Lung (tissue), 11 donors: ENCODE measurements at regions not wholly inside any gene's neighbourhood (a gene's known extent, or its start where the extent isn't known, plus 50 kb on each side); places are given as distances from the start of the nearest gene placed in this dataset.

Experiments used
- ATAC-seq: fragments of 200-7000 bp; cut with Tn5 transposase; one replicate; pipeline ENCODE4 v1.9.1; 2020; ENCODE audit warnings: moderate number of reproducible peaks; ENCODE audit not compliant: insufficient read depth, low FRiP score
- DNase-seq, 3 donors: peaks; one replicate each; pipeline ENCODE4 v3.0.0-alpha.2; 2013 to 2017
- H3K27ac ChIP-seq, 2 donors: one replicate each; pipeline ENCODE4 v1.5.1; 2013; ENCODE audit warnings: mild to moderate bottlenecking in 2 of 2, moderate library complexity in 2 of 2, control low read depth in 1 of 2, inconsistent platforms in 1 of 2, low read depth in 1 of 2, low read length in 1 of 2
- H3K27me3 ChIP-seq, 3 donors: one replicate each; pipeline ENCODE4 v1.5.1; 2013; ENCODE audit warnings: low read length in 2 of 3; ENCODE audit not compliant: control insufficient read depth in 3 of 3, insufficient read depth in 3 of 3
- H3K36me3 ChIP-seq, 4 donors: one replicate each; pipeline ENCODE4 v1.5.1; 2013; ENCODE audit warnings: low read length in 4 of 4, mild to moderate bottlenecking in 1 of 4, moderate library complexity in 1 of 4; ENCODE audit not compliant: control insufficient read depth in 4 of 4, insufficient read depth in 4 of 4
- H3K4me1 ChIP-seq, 5 donors: one replicate each; pipeline ENCODE4 v1.5.1; 2013; ENCODE audit warnings: low read length in 5 of 5, mild to moderate bottlenecking in 2 of 5, moderate library complexity in 1 of 5; ENCODE audit not compliant: control insufficient read depth in 5 of 5, insufficient read depth in 5 of 5
- H3K4me3 ChIP-seq: one replicate; pipeline ENCODE4 v1.5.1; 2013; ENCODE audit warnings: mild to moderate bottlenecking, control low read depth, moderate library complexity
- H3K9ac ChIP-seq, 2 donors: one replicate each; pipeline ENCODE4 v1.5.1; 2013; ENCODE audit warnings: low read length in 2 of 2, control low read depth in 1 of 2; ENCODE audit not compliant: insufficient read depth in 1 of 2
- H3K9me3 ChIP-seq, 4 donors: one replicate each; pipeline ENCODE4 v1.5.1; 2013; ENCODE audit warnings: low read length in 3 of 4, mild to moderate bottlenecking in 1 of 4, moderate library complexity in 1 of 4; ENCODE audit not compliant: control insufficient read depth in 4 of 4, insufficient read depth in 3 of 4
- WGBS, 2 donors: extraction: QIAGEN DNeasy Blood & Tissue Kit; methylation state at CpG; one replicate each; pipeline ENCODE4 v1.1.7; 2013; 5-methylcytosine and 5-hydroxymethylcytosine counted together
- TF ChIP-seq, protein P1 (sequence below): IDR thresholded peaks from 2 replicates; pipeline ENCODE4 v1.5.1; 2012; ENCODE audit warnings: mild to moderate bottlenecking; ENCODE audit errors: control extremely low read depth, extremely low read depth
- donor health status: control.
- donor health status: control.
- donor health status: Bipolar disorder and iron deficiency.
- donor health status: healthy.
- donor health status: DM: yes; HTN: yes; CAD: no.

GRCh38 chr11:98227278-98227677, 793.5 kb upstream of the CNTN5 start:
- DNase-seq (peak in 2 of 3 donors; percentile 14 to 42), ATAC-seq (no peak)
- TF ChIP-seq, protein P1, sequence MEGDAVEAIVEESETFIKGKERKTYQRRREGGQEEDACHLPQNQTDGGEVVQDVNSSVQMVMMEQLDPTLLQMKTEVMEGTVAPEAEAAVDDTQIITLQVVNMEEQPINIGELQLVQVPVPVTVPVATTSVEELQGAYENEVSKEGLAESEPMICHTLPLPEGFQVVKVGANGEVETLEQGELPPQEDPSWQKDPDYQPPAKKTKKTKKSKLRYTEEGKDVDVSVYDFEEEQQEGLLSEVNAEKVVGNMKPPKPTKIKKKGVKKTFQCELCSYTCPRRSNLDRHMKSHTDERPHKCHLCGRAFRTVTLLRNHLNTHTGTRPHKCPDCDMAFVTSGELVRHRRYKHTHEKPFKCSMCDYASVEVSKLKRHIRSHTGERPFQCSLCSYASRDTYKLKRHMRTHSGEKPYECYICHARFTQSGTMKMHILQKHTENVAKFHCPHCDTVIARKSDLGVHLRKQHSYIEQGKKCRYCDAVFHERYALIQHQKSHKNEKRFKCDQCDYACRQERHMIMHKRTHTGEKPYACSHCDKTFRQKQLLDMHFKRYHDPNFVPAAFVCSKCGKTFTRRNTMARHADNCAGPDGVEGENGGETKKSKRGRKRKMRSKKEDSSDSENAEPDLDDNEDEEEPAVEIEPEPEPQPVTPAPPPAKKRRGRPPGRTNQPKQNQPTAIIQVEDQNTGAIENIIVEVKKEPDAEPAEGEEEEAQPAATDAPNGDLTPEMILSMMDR, result no peak
- Histone ChIP-seq H3K4me3 (no peak overlapping the region), H3K27me3 (no peaks in the 10 kb centered on the region), H3K4me1 (no peaks in the 10 kb centered on the region), H3K36me3 (no peaks in the 10 kb centered on the region), H3K9me3 (no peaks in the 10 kb centered on the region), H3K27ac (no peak overlapping the region), H3K9ac (no peak overlapping the region)
- WGBS, 2 donors, result 22 to 48% methylated on average over 1 of the region's 1 CpG

DNA sequence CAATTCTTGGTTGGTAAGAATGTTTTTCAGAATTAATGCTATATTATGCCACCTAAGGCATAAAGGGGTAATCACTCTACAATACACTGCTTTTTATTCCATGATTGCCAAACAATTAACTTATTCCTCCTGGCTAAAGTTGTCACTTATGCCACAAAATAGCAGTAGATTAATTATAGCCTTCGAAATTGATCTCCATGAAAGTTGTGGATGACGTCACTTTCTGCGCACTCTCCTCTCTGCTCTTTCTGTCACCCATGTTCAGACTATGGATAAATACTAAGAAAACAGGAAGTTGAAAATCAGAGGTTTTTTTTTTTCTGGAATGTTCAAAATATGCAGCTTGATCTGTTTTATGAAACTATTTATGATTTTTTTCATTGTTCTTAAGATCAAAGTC, 790.1 kb upstream of the CNTN5 start:
- Histone ChIP-seq H3K36me3 (no peaks in the 10 kb centered on the region), H3K9ac (no peak overlapping the region), H3K9me3 (no peaks in the 10 kb centered on the region), H3K27ac (no peak overlapping the region), H3K27me3 (no peaks in the 10 kb centered on the region), H3K4me3 (no peak overlapping the region), H3K4me1 (no peaks in the 10 kb centered on the region)
- TF ChIP-seq, protein P1, result no peak
- no peak for DNase-seq
- 85 to 89% methylated on average over 3 of the region's 3 CpGs for whole genome bisulfite sequencing, 2 donors
- no peak for ATAC-seq

DNA sequence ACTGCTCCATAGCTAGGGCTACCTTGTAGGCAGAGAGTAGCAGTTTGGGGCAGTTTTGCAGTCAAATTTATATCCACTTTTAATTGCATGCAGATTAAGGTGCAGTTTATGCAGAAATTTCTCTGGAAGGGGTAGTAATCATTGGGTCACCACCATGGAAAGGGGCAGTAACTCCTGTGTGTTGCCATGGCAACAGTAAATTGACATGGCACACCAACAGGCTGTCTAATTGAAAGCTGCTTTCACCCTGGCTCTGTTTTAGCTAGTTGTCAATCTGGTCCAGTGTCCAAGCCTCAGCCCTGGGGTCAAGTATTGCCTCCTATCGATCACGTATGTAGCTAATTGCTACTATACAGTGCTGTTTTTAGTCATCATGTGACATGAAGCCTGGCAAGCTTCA, 786.1 kb upstream of the CNTN5 start:
- Histone ChIP-seq H3K27ac (no peak overlapping the region), H3K9me3 (no peaks in the 10 kb centered on the region), H3K27me3 (no peaks in the 10 kb centered on the region), H3K4me3 (no peak overlapping the region), H3K9ac (no peak overlapping the region), H3K36me3 (no peaks in the 10 kb centered on the region), H3K4me1 (no peaks in the 10 kb centered on the region)
- TF ChIP-seq, protein P1, result no peak
- no peak for DNase-seq
- WGBS, 2 donors, result 91 to 94% methylated on average over 2 of the region's 2 CpGs
- ATAC-seq, result no peak

- 84 to 85% methylated on average over 6 of the region's 6 CpGs for WGBS, 2 donors
- TF ChIP-seq, protein P1, result no peak
- H3K4me3 ChIP-seq, result no peak overlapping the region
Observed at GRCh38 chr11:98243897-98244296, 776.9 kb upstream of the CNTN5 start.

More at GRCh38 chr11:98243897-98244296, 776.9 kb upstream of the CNTN5 start:
- ATAC-seq (no peak), DNase-seq (no peak)
- Histone ChIP-seq H3K27ac (no peak overlapping the region), H3K36me3 (no peaks in the 10 kb centered on the region), H3K27me3 (no peaks in the 10 kb centered on the region), H3K9ac (no peak overlapping the region), H3K9me3 (peaks cover 0 to 5% (median 0%) of the 10 kb centered on the region in 4 donors), H3K4me1 (no peaks in the 10 kb centered on the region)
